ENCODE measurements at regions not wholly inside any gene's neighbourhood (a gene's known extent, or its start where the extent isn't known, plus 50 kb on each side); places are given as distances from the start of the nearest gene placed in this dataset.

DNA sequence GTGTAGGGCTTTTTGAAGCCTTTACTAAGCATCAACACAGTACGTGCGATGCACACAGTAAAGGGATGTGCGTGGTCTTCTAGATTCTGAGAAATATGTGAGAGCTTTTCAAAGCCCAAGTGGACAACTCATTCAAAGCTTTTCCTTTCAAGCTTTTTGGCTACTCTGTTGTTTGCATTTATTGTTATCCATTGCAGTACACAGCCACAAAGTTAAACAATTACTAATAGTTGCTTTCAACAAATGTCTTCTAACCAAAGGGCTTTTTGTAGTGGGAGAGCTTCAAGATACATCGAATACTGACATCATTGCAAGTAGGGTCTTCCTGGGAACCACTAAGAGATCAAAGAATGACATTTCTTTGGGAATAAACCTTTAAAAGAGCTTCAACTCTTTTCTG lies 97.9 kb upstream of the ETV3 start:
- Histone ChIP-seq H3K36me3 (ENCODE audit: control insufficient read depth, insufficient read depth, low read length) (no peaks in the 10 kb centered on the region), H3K27ac (no peak overlapping the region), H2AFZ (no peak overlapping the region), H3K9me3 (ENCODE audit: control insufficient read depth, low read length) (no peaks in the 10 kb centered on the region), H3K9ac (no peak overlapping the region), H3K79me2 (no peaks in the 10 kb centered on the region), H3K4me2 (ENCODE audit: low read length) (no peak overlapping the region), H3K4me1 (no peaks in the 10 kb centered on the region), H3K4me3 (ENCODE audit: low read depth, low read length) (no peak overlapping the region), H3K27me3 (ENCODE audit: control insufficient read depth, insufficient read depth, low read length) (no peaks in the 10 kb centered on the region)
- TF ChIP-seq, protein P1, sequence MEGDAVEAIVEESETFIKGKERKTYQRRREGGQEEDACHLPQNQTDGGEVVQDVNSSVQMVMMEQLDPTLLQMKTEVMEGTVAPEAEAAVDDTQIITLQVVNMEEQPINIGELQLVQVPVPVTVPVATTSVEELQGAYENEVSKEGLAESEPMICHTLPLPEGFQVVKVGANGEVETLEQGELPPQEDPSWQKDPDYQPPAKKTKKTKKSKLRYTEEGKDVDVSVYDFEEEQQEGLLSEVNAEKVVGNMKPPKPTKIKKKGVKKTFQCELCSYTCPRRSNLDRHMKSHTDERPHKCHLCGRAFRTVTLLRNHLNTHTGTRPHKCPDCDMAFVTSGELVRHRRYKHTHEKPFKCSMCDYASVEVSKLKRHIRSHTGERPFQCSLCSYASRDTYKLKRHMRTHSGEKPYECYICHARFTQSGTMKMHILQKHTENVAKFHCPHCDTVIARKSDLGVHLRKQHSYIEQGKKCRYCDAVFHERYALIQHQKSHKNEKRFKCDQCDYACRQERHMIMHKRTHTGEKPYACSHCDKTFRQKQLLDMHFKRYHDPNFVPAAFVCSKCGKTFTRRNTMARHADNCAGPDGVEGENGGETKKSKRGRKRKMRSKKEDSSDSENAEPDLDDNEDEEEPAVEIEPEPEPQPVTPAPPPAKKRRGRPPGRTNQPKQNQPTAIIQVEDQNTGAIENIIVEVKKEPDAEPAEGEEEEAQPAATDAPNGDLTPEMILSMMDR (IDR thresholded peaks at IDR 0.05): no peak

DNA sequence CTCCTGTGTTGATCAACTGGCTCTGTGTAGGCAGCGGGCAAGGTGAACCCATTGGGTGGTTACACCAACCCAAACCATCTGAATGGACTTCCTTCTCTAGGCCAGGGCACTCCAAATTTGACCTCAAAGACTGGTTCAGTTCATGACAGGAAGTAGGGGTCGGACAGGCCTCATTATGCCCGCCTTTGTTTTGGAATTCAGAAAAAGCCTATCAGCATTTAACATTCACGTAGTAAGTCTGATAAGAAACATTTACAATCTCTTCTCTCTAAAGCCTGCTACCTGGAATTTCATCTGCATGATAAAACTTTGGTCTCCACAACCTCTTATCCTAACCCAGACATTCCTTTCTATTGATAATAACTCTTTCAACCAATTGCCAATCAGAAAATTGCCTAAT lies 97.1 kb upstream of the ETV3 start:
- H3K27ac ChIP-seq: no peak overlapping the region
- no peak overlapping the region for H3K4me3 ChIP-seq (ENCODE audit: low read depth, low read length)
- no peaks in the 10 kb centered on the region for H3K4me1 ChIP-seq
- no peak overlapping the region for H3K9ac ChIP-seq
- H3K36me3 ChIP-seq (ENCODE audit: control insufficient read depth, insufficient read depth, low read length): no peaks in the 10 kb centered on the region
- no peaks in the 10 kb centered on the region for H3K27me3 ChIP-seq (ENCODE audit: control insufficient read depth, insufficient read depth, low read length)
- TF ChIP-seq, protein P1 (IDR thresholded peaks at IDR 0.05): no peak
- H2AFZ ChIP-seq: no peak overlapping the region
- H3K9me3 ChIP-seq (ENCODE audit: control insufficient read depth, low read length): no peaks in the 10 kb centered on the region
- H3K4me2 ChIP-seq (ENCODE audit: low read length): no peak overlapping the region
- no peaks in the 10 kb centered on the region for H3K79me2 ChIP-seq

DNA sequence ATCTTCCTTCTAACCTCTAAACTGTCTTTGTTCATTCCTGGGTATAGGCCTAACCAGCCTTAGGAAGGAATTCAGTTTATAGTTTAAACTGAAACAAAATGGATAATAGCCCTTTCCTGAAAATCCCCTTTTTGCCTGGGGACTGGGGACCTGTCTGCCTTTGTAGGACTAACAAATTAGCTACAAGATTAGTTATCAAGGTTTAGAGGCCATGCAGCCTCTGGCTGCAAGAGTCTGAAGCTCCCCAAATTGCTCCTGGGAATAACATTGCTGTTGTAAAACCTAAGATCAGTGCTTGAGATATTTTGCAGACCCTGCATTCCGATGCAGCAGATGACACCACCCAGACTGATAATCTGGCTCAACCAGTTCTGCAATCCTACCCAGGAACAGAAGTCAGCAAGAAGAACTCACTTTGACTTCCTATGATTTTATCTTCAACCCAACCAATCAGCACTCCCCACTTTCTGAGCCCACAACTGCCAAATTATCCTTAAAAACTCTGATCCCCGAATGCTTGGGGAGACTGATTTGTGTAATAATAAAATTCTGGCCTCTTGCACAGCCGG lies 96.6 kb upstream of the ETV3 start:
- H3K36me3 ChIP-seq (ENCODE audit: control insufficient read depth, insufficient read depth, low read length): no peaks in the 10 kb centered on the region
- H3K4me1 ChIP-seq: no peaks in the 10 kb centered on the region
- H3K79me2 ChIP-seq: no peaks in the 10 kb centered on the region
- H3K4me2 ChIP-seq (ENCODE audit: low read length): no peak overlapping the region
- H3K4me3 ChIP-seq (ENCODE audit: low read depth, low read length): no peak overlapping the region
- no peak overlapping the region for H3K27ac ChIP-seq
- H3K9ac ChIP-seq: no peak overlapping the region
- TF ChIP-seq, protein P1 (IDR thresholded peaks at IDR 0.05): no peak
- H3K9me3 ChIP-seq (ENCODE audit: control insufficient read depth, low read length): no peaks in the 10 kb centered on the region
- no peaks in the 10 kb centered on the region for H3K27me3 ChIP-seq (ENCODE audit: control insufficient read depth, insufficient read depth, low read length)
- no peak overlapping the region for H2AFZ ChIP-seq

DNA sequence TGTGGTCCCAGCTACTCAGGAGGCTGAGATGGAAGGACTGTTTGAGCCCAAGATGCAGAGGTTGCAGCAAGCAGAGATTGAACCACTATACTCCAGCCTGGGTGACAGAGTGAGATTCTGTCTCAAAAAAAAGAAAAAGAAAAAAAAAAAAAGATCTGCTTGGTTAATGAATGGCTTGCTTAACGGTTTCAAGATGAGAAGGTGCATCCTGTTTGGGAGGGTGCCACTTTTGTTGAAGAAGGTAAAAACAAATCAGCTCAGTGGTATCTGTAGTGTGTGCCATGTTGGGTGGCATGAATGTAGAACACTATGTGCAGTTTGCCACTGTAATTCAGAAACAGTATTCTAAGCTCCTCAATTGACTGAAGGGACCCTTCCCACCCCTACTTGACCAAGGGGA lies 94.9 kb upstream of the ETV3 start:
- no peaks in the 10 kb centered on the region for H3K9me3 ChIP-seq (ENCODE audit: control insufficient read depth, low read length)
- no peak overlapping the region for H3K4me2 ChIP-seq (ENCODE audit: low read length)
- H3K27ac ChIP-seq: no peak overlapping the region
- no peak overlapping the region for H3K9ac ChIP-seq
- no peaks in the 10 kb centered on the region for H3K4me1 ChIP-seq
- no peaks in the 10 kb centered on the region for H3K79me2 ChIP-seq
- no peaks in the 10 kb centered on the region for H3K36me3 ChIP-seq (ENCODE audit: control insufficient read depth, insufficient read depth, low read length)
- H3K4me3 ChIP-seq (ENCODE audit: low read depth, low read length): no peak overlapping the region
- H2AFZ ChIP-seq: no peak overlapping the region
- H3K27me3 ChIP-seq (ENCODE audit: control insufficient read depth, insufficient read depth, low read length): no peaks in the 10 kb centered on the region
- TF ChIP-seq, protein P1 (IDR thresholded peaks at IDR 0.05): no peak

DNA sequence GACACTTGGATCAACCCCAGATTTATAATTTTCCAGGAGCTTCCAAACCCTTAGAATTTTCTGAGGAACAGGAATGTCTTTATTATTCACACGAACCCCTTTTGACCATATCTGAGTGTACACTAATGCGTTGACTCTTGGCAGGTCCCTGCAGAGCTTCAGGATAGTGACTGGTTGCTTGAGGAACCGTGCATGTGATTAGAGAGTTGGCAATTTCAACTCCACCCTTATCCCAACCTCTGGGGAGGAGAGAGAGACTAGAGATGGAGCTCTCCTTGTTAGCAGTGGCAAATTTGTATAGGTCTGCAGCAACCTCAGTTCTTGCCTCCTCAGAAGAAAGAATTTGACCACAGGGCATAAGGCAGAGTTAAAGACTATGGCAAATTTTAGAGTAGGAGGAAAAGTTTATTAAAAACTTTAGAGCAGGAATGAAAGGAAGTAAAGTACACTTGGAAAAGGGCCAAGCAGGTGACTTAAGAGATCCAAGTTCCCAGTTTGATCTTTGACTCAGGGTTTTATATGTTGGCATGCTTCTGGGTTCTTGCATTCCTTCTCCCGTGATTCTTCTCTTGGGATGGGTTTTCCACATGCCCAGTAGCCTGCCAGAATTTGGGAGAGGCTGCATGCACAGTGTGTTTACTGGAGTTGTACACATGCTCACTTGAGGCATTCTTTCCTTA lies 93.8 kb upstream of the ETV3 start:
- Histone ChIP-seq H3K9ac (no peak overlapping the region), H3K4me1 (no peaks in the 10 kb centered on the region), H3K9me3 (ENCODE audit: control insufficient read depth, low read length) (no peaks in the 10 kb centered on the region), H3K27ac (no peak overlapping the region), H3K27me3 (ENCODE audit: control insufficient read depth, insufficient read depth, low read length) (no peaks in the 10 kb centered on the region), H2AFZ (no peak overlapping the region), H3K79me2 (no peaks in the 10 kb centered on the region), H3K4me2 (ENCODE audit: low read length) (no peak overlapping the region), H3K36me3 (ENCODE audit: control insufficient read depth, insufficient read depth, low read length) (no peaks in the 10 kb centered on the region), H3K4me3 (ENCODE audit: low read depth, low read length) (no peak overlapping the region)
- TF ChIP-seq, protein P1 (IDR thresholded peaks at IDR 0.05): no peak

Measured in parathyroid adenoma (tissue), 2 donors.